ENCODE measurements at regions not wholly inside any gene's neighbourhood (a gene's known extent, or its start where the extent isn't known, plus 50 kb on each side); places are given as distances from the start of the nearest gene placed in this dataset.

GRCh38 chr12:43087195-43088091 lies 464.6 kb downstream of the ADAMTS20 start:
- no peak for DNase-seq (ENCODE audit: low read depth)
- TF ChIP-seq MYC (IDR thresholded peaks at IDR 0.05; ENCODE audit: low read depth, low read length), result no peak
- no peak for TF ChIP-seq POLR2A (IDR thresholded peaks at IDR 0.05; ENCODE audit: extremely low read depth, insufficient read length)
- TF ChIP-seq CTCF (IDR thresholded peaks at IDR 0.05; ENCODE audit: low read depth, low read length), result no peak
- no peak for TF ChIP-seq MAX (IDR thresholded peaks at IDR 0.05; ENCODE audit: low read depth, low read length)
- H3K4me3 ChIP-seq (ENCODE audit: low read depth, low read length), result no peak overlapping the region

GRCh38 chr12:43079476-43079875 lies 472.5 kb downstream of the ADAMTS20 start:
- no peak for DNase-seq (ENCODE audit: low read depth)
- no peak overlapping the region for H3K4me3 ChIP-seq (ENCODE audit: low read depth, low read length)
- TF ChIP-seq MAX (IDR thresholded peaks at IDR 0.05; ENCODE audit: low read depth, low read length), result no peak
- TF ChIP-seq POLR2A (IDR thresholded peaks at IDR 0.05; ENCODE audit: extremely low read depth, insufficient read length), result no peak
- no peak for TF ChIP-seq MYC (IDR thresholded peaks at IDR 0.05; ENCODE audit: low read depth, low read length)
- TF ChIP-seq CTCF (IDR thresholded peaks at IDR 0.05; ENCODE audit: low read depth, low read length), result no peak

GRCh38 chr12:43078976-43079375 lies 473.0 kb downstream of the ADAMTS20 start:
- no peak for DNase-seq (ENCODE audit: low read depth)
- TF ChIP-seq MAX (IDR thresholded peaks at IDR 0.05; ENCODE audit: low read depth, low read length) (no peak), MYC (IDR thresholded peaks at IDR 0.05; ENCODE audit: low read depth, low read length) (no peak), CTCF (IDR thresholded peaks at IDR 0.05; ENCODE audit: low read depth, low read length) (no peak), POLR2A (IDR thresholded peaks at IDR 0.05; ENCODE audit: extremely low read depth, insufficient read length) (no peak)
- no peak overlapping the region for H3K4me3 ChIP-seq (ENCODE audit: low read depth, low read length)

GRCh38 chr12:43072431-43072830 lies 479.6 kb downstream of the ADAMTS20 start:
- no peak overlapping the region for H3K4me3 ChIP-seq (ENCODE audit: low read depth, low read length)
- no peak for DNase-seq (ENCODE audit: low read depth)
- TF ChIP-seq MAX (IDR thresholded peaks at IDR 0.05; ENCODE audit: low read depth, low read length) (no peak), MYC (IDR thresholded peaks at IDR 0.05; ENCODE audit: low read depth, low read length) (no peak), POLR2A (IDR thresholded peaks at IDR 0.05; ENCODE audit: extremely low read depth, insufficient read length) (no peak), CTCF (IDR thresholded peaks at IDR 0.05; ENCODE audit: low read depth, low read length) (no peak)

GRCh38 chr12:43069768-43070221 lies 480.2 kb upstream of the PRICKLE1 start:
- TF ChIP-seq MYC (IDR thresholded peaks at IDR 0.05; ENCODE audit: low read depth, low read length) (no peak), MAX (IDR thresholded peaks at IDR 0.05; ENCODE audit: low read depth, low read length) (no peak), POLR2A (IDR thresholded peaks at IDR 0.05; ENCODE audit: extremely low read depth, insufficient read length) (no peak), CTCF (IDR thresholded peaks at IDR 0.05; ENCODE audit: low read depth, low read length) (no peak)
- DNase-seq (ENCODE audit: low read depth), result no peak
- H3K4me3 ChIP-seq (ENCODE audit: low read depth, low read length), result no peak overlapping the region
